GM21786 (cell line): ENCODE measurements at regions not wholly inside any gene's neighbourhood (a gene's known extent, or its start where the extent isn't known, plus 50 kb on each side); places are given as distances from the start of the nearest gene placed in this dataset.
"Not testable (repeated sequence)": the region's sequence is repeated elsewhere in the genome, so short reads cannot be mapped to it uniquely, and the experiment has no call there.

ENCODE experiments used
- ATAC-seq: cut with Tn5 transposase; IDR thresholded peaks from one replicate; pipeline ENCODE4 v1.9.1; 2021; ENCODE audit not compliant: unreplicated experiment

DNA sequence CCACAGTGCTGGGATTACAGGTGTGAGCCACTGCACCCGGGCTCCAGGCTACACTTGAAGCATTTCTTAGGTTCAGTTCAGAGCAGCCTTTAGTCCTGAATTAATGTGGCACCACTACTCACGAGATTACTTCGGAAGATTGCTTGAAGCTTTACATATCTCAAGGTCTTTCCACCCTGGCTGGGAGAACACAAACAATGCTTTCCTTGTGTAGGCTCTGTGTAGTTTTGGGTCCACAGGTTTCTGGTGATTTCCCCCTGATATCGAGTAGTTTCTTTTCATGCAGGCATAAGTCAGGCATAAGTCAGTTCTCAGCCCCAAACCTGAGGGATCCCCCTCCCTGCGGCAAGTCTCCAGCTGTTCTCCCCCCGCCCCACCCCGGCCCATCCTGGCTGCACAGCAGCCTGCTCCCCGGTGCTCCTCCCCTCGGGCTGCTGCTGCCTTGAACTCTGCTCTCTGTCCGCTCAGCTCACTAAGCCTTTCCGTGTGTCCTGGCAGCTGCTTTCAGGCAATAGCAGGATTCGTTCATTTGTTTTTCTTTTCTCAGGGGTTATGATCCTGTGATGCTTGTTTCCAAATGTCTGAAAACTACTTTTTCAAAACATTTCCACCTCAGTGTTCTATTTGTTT, 417.7 kb downstream of the TMEM121 start:
- ATAC-seq: no peak

DNA sequence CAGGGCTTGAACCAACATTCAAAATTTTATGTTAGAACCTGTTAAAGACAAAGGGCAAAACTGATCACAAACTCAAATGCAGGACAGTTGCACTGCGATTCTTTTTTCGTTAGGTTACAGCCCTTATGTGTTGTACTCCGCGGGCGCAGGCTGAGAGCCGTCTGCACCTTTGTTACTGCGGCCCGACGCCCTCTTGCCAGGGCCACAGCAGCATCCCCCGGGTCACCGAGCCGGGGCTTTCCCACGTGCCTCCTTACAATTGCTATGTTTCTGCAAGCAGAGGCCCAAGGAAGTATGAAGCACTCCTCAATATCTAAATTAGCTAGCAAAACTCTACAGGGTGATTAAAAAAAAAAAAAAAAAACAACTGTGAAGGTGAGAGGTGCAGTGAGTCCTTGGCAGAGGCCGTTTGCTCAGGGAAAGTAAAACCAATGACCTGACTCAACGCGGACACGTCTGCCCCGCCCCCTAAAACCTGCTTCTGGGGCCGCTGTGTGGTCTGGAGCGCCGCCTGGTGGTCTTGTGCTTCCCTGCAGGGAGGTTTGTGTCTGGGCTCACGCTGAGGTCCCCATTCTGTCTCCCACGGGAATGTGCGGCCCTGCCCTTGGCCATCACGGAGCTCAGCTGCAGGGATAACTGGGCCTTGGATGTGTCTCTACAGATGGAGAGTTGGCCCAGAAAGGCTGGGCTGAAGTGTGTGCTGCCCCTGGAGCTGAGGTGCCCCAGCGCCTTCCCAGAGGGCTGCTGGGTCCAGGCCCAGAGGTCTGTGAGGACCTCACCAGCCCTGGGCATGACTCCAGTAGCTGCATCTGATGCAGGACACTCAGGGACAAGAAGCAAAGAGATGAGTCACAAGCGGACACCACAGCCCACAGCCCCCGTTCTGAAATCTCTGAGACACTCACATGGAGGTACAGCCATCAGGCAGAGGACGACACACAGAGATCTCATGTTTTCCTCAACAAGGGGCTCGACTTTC, 418.5 kb downstream of the TMEM121 start:
- ATAC-seq: no peak

DNA sequence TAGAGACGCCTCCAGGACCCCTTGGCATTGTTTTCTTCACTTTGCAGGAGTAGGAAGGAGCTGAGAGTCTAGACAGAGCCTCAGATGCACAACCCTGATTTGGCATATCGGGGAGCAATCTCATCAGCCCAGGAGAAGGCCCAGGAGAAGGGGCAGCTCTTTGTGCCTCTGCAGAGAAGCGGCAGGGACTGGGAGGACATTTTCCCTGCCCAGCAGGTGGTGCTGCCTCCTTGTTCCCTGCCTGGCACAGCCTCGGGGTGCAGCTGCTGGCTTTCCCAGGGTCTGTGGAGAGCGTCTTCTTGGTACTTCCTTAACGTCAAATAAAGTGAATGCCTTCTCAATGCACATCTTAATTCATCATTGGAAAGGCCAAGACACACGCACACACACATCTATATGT, 419.5 kb downstream of the TMEM121 start:
- no peak for ATAC-seq

GRCh38 chr14:105947599-105947998, 421.2 kb downstream of the TMEM121 start:
- no peak for ATAC-seq

GRCh38 chr14:105948955-105949354, 422.6 kb downstream of the TMEM121 start:
- not testable (repeated sequence) for ATAC-seq

GRCh38 chr14:105950364-105950892, 424.0 kb downstream of the TMEM121 start:
- ATAC-seq: not testable (repeated sequence)

- ATAC-seq: no peak
Measured at GRCh38 chr14:105951399-105951798, 425.0 kb downstream of the TMEM121 start.

DNA sequence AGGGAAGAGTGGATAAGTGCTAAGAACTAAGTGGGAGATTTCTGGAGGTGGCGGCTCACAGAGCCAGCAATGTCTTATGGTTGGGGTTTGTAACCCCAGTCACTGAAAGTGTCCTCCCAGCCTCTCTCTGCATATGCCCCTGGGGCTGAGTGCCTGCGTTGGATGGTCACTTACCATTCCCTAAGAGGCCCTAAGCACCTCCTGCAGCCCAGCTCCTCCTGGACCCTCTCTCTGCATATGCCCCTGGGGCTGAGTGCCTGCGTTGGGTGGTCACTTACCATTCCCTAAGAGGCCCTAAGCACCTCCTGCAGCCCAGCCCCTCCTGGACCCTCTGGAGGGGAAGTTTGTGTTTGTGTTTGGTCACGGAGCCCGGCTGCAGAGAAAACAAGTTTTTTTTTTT, 425.8 kb downstream of the TMEM121 start:
- no peak for ATAC-seq

- no peak for ATAC-seq
Measured at GRCh38 chr14:105952826-105953225, 426.4 kb downstream of the TMEM121 start.

- ATAC-seq: not testable (repeated sequence)
Measured at GRCh38 chr14:105961625-105962024, 435.2 kb downstream of the TMEM121 start.

DNA sequence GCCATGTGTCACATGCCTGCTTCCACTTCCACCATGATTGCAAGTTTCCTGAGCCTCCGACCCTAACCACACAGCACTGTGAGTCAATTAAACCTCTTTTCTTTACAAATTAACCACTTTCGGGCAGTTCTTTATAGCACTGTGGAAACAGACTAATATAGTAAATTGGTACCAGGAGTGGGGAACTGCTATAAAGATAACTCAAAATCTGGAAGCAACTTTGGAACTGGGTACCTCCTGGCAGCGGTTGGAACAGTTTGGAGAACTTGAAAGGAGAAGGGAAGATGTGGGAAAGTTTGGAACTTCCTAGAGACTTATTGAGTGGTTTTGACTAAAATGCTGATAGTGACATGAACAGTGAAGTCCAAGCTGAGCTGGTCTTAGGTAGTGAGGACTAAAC, 436.1 kb downstream of the TMEM121 start:
- ATAC-seq: no peak

DNA sequence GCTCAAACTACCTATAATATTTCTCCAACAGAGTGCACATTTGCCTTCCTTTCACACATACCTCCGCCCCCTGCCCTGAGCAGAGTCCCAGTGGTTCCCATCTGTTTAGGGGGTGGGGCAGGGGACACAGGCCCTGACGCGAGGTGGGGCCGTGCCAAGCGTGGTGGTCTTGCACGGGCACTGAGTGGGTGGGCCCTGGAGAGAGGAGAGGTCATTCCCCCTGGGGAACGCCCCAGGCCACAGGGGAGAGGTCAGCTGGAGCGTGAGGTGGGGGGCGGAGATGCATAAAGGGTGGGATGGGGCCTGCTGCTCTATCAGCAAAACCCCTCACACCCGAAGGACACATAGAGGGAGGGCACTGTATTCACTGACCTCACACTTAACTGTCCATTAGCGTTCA, 441.9 kb downstream of the TMEM121 start:
- no peak for ATAC-seq

DNA sequence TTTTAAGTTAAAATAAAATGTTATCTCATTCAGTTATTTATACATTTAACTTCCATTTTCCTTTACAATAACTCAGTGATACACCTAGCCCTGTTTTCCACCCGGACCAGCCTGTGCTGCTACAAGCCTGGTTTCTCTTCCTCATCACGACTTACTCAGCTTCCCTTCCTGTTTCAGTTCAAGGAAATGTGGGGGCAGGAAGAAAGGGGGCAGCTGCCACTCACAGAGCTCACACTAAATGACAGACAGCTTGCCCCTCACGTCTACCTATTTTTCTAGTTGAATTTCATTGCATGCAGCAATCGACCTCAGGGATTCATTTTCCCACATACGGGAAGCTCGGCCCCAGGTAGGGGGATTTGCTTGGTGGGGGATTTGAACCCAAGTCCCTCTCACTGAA, 442.6 kb downstream of the TMEM121 start:
- not testable (repeated sequence) for ATAC-seq

GRCh38 chr14:105970821-105971220, 444.4 kb downstream of the TMEM121 start:
- ATAC-seq: not testable (repeated sequence)

- ATAC-seq: no peak
Measured at GRCh38 chr14:105971593-105972500, 445.5 kb downstream of the TMEM121 start.

DNA sequence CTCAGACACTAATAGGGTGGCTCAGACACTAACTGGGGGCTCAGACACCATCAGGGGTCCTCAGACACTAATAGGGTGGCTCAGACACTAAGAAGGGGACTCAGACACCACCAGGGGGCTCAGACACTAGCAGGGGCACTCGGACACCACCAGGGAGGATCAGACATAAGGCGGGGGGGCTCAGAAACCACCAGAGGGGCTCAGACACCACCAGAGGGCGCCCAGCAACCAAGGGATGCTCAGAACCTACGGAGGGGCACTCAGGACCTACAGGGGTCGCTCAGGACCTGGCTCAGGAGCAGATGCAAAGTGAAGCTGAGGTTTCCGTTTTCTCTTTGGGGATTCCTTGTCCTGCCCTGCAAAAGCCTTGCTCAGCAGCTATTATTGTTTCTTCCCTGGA, 448.5 kb downstream of the TMEM121 start:
- no peak for ATAC-seq

DNA sequence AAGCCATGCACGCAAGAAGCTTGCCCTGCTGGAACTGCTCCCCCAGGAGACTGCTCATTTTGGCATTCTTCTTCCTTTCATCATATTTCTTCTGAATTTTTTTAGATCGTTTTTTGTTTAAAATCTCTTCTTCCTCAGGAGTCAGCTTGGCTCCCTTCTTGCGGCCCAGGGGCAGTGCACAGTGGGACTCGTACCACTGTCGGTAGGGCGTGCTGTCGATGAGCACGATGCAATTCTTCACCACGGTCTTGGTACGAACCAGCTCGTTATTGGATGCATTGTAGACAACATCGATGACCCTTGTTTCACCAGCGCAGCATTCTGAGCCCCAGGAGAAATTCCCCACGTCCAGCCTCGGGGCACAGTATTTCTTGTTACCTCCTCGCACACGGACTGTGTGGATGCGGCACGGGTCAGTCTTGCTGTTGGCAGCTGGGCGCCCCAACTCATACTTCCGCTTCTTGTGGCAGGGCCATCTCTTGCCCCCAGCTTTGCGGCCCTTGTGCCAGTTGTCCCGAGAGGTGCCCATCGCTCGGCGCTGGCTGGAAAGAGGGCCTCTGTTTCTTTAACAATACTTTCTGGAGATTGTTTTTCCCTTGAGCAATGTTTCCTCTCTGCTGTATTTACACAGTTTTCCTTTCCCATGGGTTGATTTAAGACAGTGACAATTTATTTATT, 452.4 kb downstream of the TMEM121 start:
- no peak for ATAC-seq

DNA sequence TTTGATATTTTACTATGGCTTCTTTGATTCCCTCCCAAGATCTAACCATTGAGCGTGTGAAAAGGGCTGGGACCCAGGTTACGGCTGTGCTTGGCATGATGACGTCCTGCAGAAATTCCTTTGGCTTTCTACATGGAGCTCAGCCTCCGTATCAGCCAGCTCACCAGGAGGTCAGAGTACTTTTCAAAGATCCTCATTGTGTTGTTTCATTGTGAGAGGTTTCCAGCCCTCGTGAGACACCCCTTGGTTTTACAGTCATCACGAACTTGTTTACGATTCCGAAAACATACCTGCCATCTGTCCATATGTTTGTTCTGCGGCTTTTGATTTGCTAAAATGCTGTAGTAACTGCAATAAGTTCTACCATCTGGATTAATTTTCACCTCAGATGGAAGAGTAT, 453.1 kb downstream of the TMEM121 start:
- ATAC-seq: no peak

GRCh38 chr14:105980224-105980623, 453.8 kb downstream of the TMEM121 start:
- no peak for ATAC-seq
